ENCODE measurements at regions not wholly inside any gene's neighbourhood (a gene's known extent, or its start where the extent isn't known, plus 50 kb on each side); places are given as distances from the start of the nearest gene placed in this dataset.

DNA sequence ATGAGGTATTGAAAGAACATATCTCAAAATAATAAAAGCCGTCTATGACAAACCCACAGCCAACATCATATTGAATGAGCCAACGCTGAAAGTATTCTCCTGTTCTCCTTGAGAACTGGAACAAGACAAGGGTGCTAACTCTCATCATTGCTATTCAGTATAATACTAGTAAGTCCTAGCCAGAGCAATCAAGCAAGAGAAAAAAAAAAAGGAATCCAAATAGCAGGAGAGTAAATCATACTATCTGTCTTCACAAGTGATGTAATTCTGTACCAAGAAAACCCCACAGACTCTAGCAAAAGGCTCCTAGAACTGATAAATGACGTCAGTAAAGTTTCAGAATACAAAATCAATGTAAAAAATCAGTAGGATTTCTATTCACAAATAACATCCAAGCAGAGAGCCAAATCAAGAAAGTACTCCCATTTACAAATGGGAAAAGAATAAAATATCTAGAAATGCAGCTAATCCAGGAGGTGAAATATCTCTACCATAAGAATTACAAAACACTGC, 1632.8 kb downstream of the NCAM2 start:
- H3K4me3 ChIP-seq (ENCODE audit: low read depth, low read length): no peak overlapping the region
- TF ChIP-seq, protein P1, sequence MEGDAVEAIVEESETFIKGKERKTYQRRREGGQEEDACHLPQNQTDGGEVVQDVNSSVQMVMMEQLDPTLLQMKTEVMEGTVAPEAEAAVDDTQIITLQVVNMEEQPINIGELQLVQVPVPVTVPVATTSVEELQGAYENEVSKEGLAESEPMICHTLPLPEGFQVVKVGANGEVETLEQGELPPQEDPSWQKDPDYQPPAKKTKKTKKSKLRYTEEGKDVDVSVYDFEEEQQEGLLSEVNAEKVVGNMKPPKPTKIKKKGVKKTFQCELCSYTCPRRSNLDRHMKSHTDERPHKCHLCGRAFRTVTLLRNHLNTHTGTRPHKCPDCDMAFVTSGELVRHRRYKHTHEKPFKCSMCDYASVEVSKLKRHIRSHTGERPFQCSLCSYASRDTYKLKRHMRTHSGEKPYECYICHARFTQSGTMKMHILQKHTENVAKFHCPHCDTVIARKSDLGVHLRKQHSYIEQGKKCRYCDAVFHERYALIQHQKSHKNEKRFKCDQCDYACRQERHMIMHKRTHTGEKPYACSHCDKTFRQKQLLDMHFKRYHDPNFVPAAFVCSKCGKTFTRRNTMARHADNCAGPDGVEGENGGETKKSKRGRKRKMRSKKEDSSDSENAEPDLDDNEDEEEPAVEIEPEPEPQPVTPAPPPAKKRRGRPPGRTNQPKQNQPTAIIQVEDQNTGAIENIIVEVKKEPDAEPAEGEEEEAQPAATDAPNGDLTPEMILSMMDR (IDR thresholded peaks at IDR 0.05; ENCODE audit: insufficient read depth, low read depth, low read length): no peak
- CTCF ChIA-PET: no interaction called here
- no peaks in the 10 kb centered on the region for H3K36me3 ChIP-seq (ENCODE audit: control insufficient read depth, insufficient read depth, low read length)
- H3K27me3 ChIP-seq (ENCODE audit: control insufficient read depth, insufficient read depth, low read length): no peaks in the 10 kb centered on the region
- POLR2A ChIA-PET: no interaction called here
- DNase-seq (ENCODE audit: low read depth): no peak

DNA sequence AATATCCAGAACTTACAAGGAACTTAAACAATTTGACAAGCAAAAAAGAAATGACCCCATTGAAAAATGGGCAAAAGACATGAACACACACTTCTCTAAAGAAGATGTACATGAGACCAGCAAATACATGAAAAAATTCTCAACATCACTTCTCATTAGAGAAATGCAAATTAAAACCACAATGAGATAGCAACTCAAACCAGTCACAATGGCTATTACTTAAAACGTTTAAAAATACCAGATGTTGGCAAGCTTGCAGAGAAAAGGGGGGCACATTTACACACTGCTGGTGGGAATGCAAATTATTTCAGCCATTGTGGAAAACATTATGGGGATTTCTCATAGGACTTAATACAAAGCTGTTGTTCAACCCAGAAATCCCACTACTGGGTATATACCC, 1634.0 kb downstream of the NCAM2 start:
- TF ChIP-seq, protein P1 (IDR thresholded peaks at IDR 0.05; ENCODE audit: insufficient read depth, low read depth, low read length): no peak
- ChIA-PET CTCF (no interaction called here), POLR2A (no interaction called here)
- Histone ChIP-seq H3K36me3 (ENCODE audit: control insufficient read depth, insufficient read depth, low read length) (no peaks in the 10 kb centered on the region), H3K4me3 (ENCODE audit: low read depth, low read length) (no peak overlapping the region), H3K27me3 (ENCODE audit: control insufficient read depth, insufficient read depth, low read length) (no peaks in the 10 kb centered on the region)
- DNase-seq (ENCODE audit: low read depth): no peak

DNA sequence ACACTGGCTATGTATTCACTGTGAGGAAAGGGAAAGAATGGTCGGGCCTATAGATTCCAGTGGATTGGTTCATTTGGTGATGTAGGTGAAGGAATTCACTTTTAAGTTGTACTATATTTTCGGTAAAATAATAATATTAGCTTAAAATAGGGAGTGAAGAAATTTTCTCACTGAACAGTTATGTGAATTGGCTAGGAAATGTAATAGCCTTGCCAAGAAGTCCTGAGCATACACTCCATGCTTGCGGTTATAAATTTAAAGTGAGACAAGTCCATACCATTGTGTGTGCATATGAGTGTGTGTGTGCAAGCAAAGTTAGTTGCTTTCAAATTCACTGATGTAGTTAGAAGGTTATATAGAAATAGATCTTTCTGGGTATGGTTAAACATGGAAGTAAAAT, 1651.0 kb downstream of the NCAM2 start:
- H3K27me3 ChIP-seq (ENCODE audit: control insufficient read depth, insufficient read depth, low read length): no peaks in the 10 kb centered on the region
- DNase-seq (ENCODE audit: low read depth): no peak
- POLR2A ChIA-PET: no interaction called here
- TF ChIP-seq, protein P1 (IDR thresholded peaks at IDR 0.05; ENCODE audit: insufficient read depth, low read depth, low read length): no peak
- no peaks in the 10 kb centered on the region for H3K36me3 ChIP-seq (ENCODE audit: control insufficient read depth, insufficient read depth, low read length)
- no peak overlapping the region for H3K4me3 ChIP-seq (ENCODE audit: low read depth, low read length)
- CTCF ChIA-PET: no interaction called here

DNA sequence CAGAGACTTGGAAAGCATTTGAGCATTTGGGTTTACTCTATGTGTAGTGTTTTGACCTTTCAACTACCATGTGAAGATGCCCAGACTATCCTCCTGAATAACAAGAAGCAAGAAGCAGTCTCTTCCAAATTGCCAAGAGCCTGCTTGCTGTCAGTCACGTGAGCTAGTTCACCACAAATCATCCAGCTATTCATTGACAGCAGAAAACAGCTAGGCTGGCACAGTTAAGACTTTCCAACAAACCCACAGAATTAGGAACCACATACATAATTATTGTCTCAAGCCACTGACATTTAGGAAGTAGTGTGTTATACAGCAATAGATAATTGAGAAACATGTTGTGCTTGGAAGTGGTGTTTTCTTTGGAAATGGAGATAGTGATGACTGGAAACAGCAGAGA, 1652.0 kb downstream of the NCAM2 start:
- H3K36me3 ChIP-seq (ENCODE audit: control insufficient read depth, insufficient read depth, low read length): no peaks in the 10 kb centered on the region
- no peak for DNase-seq (ENCODE audit: low read depth)
- no peaks in the 10 kb centered on the region for H3K27me3 ChIP-seq (ENCODE audit: control insufficient read depth, insufficient read depth, low read length)
- no peak overlapping the region for H3K4me3 ChIP-seq (ENCODE audit: low read depth, low read length)
- CTCF ChIA-PET: no interaction called here
- POLR2A ChIA-PET: no interaction called here
- TF ChIP-seq, protein P1 (IDR thresholded peaks at IDR 0.05; ENCODE audit: insufficient read depth, low read depth, low read length): no peak

DNA sequence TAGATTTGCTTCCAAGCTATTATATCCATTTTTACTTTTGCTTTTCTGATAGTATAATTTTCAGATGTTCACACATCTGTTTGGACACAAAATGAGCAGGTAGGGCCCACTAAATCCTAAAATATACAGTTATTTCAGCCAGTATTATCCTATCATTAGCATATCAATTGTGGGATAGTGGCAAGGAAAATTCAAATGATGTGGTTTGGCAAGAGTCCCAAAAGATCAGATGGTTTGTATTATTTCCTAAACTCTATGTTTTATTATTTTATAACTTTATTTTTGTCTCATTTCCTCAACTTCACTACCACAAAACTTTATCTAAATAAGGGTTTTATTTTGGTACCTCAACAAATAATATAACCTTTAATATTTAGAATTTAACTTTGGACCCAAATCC, 1659.6 kb downstream of the NCAM2 start:
- H3K4me3 ChIP-seq (ENCODE audit: low read depth, low read length): no peak overlapping the region

More for the DNA sequence above, 1659.6 kb downstream of the NCAM2 start:
- POLR2A ChIA-PET: no interaction called here
- TF ChIP-seq, protein P1 (IDR thresholded peaks at IDR 0.05; ENCODE audit: insufficient read depth, low read depth, low read length): no peak
- no peaks in the 10 kb centered on the region for H3K36me3 ChIP-seq (ENCODE audit: control insufficient read depth, insufficient read depth, low read length)
- no peaks in the 10 kb centered on the region for H3K27me3 ChIP-seq (ENCODE audit: control insufficient read depth, insufficient read depth, low read length)
- DNase-seq (ENCODE audit: low read depth): no peak
- CTCF ChIA-PET: no interaction called here
